ENCODE measurements at regions not wholly inside any gene's neighbourhood (a gene's known extent, or its start where the extent isn't known, plus 50 kb on each side); places are given as distances from the start of the nearest gene placed in this dataset.
"Not testable (repeated sequence)": the region's sequence is repeated elsewhere in the genome, so short reads cannot be mapped to it uniquely, and the experiment has no call there.

DNA sequence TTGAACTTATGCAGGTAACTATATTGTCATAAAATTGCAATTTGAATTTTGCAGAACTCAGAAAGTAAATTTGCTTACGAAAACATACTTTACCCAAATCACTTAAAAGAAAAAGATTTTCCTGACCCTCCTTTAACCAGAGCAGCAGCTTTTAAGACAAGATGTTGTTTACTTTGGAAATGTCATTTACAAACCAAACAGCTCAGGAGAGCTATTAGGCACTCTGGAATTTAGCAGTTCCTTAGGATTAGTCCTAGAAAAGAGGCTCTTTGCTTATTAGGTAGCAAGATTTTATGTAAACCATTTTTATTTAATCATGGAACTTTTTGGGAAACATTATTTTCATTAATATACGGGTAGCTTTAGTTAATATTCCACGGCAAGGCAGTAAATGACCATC, 765.7 kb upstream of the POU3F4 start:
- Histone ChIP-seq H3K79me2 (ENCODE audit: insufficient read depth, low read length) (no peaks in the 10 kb centered on the region), H3T11ph (ENCODE audit: low read length) (no peak overlapping the region), H2AFZ (ENCODE audit: low read length) (no peak overlapping the region), H3K23me2 (ENCODE audit: insufficient read length, low read depth, low read length, poor library complexity, severe bottlenecking) (no peaks in the 10 kb centered on the region), H3K27me3 (ENCODE audit: insufficient read depth, low read length) (no peaks in the 10 kb centered on the region), H3K14ac (ENCODE audit: insufficient read depth, low read length) (no peak overlapping the region), H2AK5ac (ENCODE audit: insufficient read length, low read length) (no peak overlapping the region), H2BK20ac (ENCODE audit: low read depth, low read length, poor library complexity, severe bottlenecking) (no peak overlapping the region), H4K8ac (replicated peaks; ENCODE audit: insufficient read length, low read depth, low read length) (no peak overlapping the region), H2BK15ac (ENCODE audit: low read depth, low read length) (no peak overlapping the region), H4K20me1 (ENCODE audit: control insufficient read depth, insufficient read depth, insufficient read length) (no peaks in the 10 kb centered on the region), H4K5ac (ENCODE audit: insufficient read length, low read depth, low read length) (no peak overlapping the region), H3K79me1 (ENCODE audit: insufficient read depth, low read depth, low read length, poor library complexity, severe bottlenecking) (no peaks in the 10 kb centered on the region), H2BK5ac (ENCODE audit: insufficient read length, low read length) (no peak overlapping the region), H3K18ac (ENCODE audit: insufficient read length, low read depth, low read length) (no peak overlapping the region), H3K23ac (ENCODE audit: insufficient read length, low read depth, low read length) (no peak overlapping the region), H4K91ac (ENCODE audit: insufficient read length, low read depth, low read length) (no peak overlapping the region), H3K4ac (ENCODE audit: low read depth, low read length) (no peak overlapping the region), H3K27ac (ENCODE audit: insufficient read length, low read depth, low read length) (no peak overlapping the region), H3K9ac (ENCODE audit: extremely low read depth, insufficient read length, low read length) (no peak overlapping the region), H3K4me2 (ENCODE audit: insufficient read depth, insufficient read length, low read length) (no peak overlapping the region), H2BK120ac (ENCODE audit: low read depth, low read length, poor library complexity, severe bottlenecking) (no peak overlapping the region), H3K9me3 (ENCODE audit: control insufficient read depth, low read depth, low read length) (no peaks in the 10 kb centered on the region), H3K4me1 (ENCODE audit: insufficient read depth, low read length) (no peaks in the 10 kb centered on the region), H2BK12ac (ENCODE audit: insufficient read length, low read depth, low read length) (no peak overlapping the region), H3K56ac (ENCODE audit: insufficient read length, low read depth, low read length) (no peak overlapping the region)
- Mint-ChIP-seq H3K4me1 (peaks cover 18 to 23% of the 10 kb centered on the region in 2 experiments), H3K9me3 (peaks cover 27 to 40% of the 10 kb centered on the region in 2 experiments), H3K27ac (peak overlapping the region in 1 of 3 experiments; percentile 70; a peak in 1 of 7 replicates), H3K27me3 (ENCODE audit: low read depth) (no peaks in the 10 kb centered on the region), H3K4me3 (no peak overlapping the region), H3K36me3 (ENCODE audit: insufficient read depth in 1 of 3, low read depth in 3 of 3) (peaks cover 3 to 8% (median 7%) of the 10 kb centered on the region in 3 experiments; a peak in 6 of 7 replicates)
- DNase-seq: no peak
- no CpG with 5 or more reads among the region's 3 CpGs for WGBS (ENCODE audit: extremely low coverage, insufficient read length, low lambda C conversion rate)
- no peak for TF ChIP-seq CTCF (conservative IDR thresholded peaks at IDR 0.05)

DNA sequence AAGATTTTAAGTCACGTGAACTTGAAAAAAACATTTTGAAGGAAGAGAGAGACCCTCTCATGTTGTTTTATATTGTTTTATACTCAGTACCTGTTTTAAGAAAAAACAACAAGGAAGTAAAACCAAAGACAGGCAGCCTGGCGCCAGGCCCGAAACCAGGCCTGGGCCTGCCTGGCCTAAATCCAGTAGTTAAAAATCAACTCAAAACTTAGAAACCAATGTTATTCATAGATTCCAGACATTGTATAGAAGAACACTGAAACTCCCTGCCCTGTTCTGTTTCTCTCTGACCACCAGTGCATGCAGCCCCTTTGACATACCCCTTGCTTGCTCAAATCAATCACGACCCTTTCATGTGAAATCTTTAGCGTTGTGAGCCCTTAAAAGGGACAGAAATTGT, 762.4 kb upstream of the POU3F4 start:
- H3K18ac ChIP-seq (ENCODE audit: insufficient read length, low read depth, low read length); H2BK20ac ChIP-seq (ENCODE audit: low read depth, low read length, poor library complexity, severe bottlenecking); H2BK15ac ChIP-seq (ENCODE audit: low read depth, low read length); H3K79me2 ChIP-seq (ENCODE audit: insufficient read depth, low read length); H2AK5ac ChIP-seq (ENCODE audit: insufficient read length, low read length); H3K23ac ChIP-seq (ENCODE audit: insufficient read length, low read depth, low read length); H2AFZ ChIP-seq (ENCODE audit: low read length); H4K5ac ChIP-seq (ENCODE audit: insufficient read length, low read depth, low read length); H3K79me1 ChIP-seq (ENCODE audit: insufficient read depth, low read depth, low read length, poor library complexity, severe bottlenecking); H3K14ac ChIP-seq (ENCODE audit: insufficient read depth, low read length); H3K23me2 ChIP-seq (ENCODE audit: insufficient read length, low read depth, low read length, poor library complexity, severe bottlenecking); H3K27ac ChIP-seq (ENCODE audit: insufficient read length, low read depth, low read length); H3K4me3 Mint-ChIP-seq; H4K91ac ChIP-seq (ENCODE audit: insufficient read length, low read depth, low read length); H3K9ac ChIP-seq (ENCODE audit: extremely low read depth, insufficient read length, low read length); H3K56ac ChIP-seq (ENCODE audit: insufficient read length, low read depth, low read length); H2BK120ac ChIP-seq (ENCODE audit: low read depth, low read length, poor library complexity, severe bottlenecking); H3K4me1 ChIP-seq (ENCODE audit: insufficient read depth, low read length); H3K27me3 ChIP-seq (ENCODE audit: insufficient read depth, low read length); H4K8ac ChIP-seq (replicated peaks; ENCODE audit: insufficient read length, low read depth, low read length); DNase-seq; H3T11ph ChIP-seq (ENCODE audit: low read length); H4K20me1 ChIP-seq (ENCODE audit: control insufficient read depth, insufficient read depth, insufficient read length); H3K4ac ChIP-seq (ENCODE audit: low read depth, low read length); H3K4me2 ChIP-seq (ENCODE audit: insufficient read depth, insufficient read length, low read length); H2BK12ac ChIP-seq (ENCODE audit: insufficient read length, low read depth, low read length); H3K36me3 Mint-ChIP-seq (ENCODE audit: insufficient read depth in 1 of 3, low read depth in 3 of 3); H3K27me3 Mint-ChIP-seq (ENCODE audit: low read depth); H2BK5ac ChIP-seq (ENCODE audit: insufficient read length, low read length): not testable (repeated sequence)
- peaks cover 12% of the 10 kb centered on the region for H3K9me3 ChIP-seq (ENCODE audit: control insufficient read depth, low read depth, low read length)
- Mint-ChIP-seq H3K27ac (peak overlapping the region in 2 of 3 experiments; percentile 77 to 92; a peak in 1 of 7 replicates), H3K4me1 (peaks cover 27 to 33% of the 10 kb centered on the region in 2 experiments), H3K9me3 (peaks cover 39 to 45% of the 10 kb centered on the region in 2 experiments)
- no CpG with 5 or more reads among the region's 5 CpGs for WGBS (ENCODE audit: extremely low coverage, insufficient read length, low lambda C conversion rate)
